A549 (cell line): ENCODE measurements at regions not wholly inside any gene's neighbourhood (a gene's known extent, or its start where the extent isn't known, plus 50 kb on each side); places are given as distances from the start of the nearest gene placed in this dataset.
A peak's percentile ranks its signal among the peaks of the same experiment; 100 is the strongest.

Experiments used
- ATAC-seq, 2 experiments: fragments of 200-7000 bp in 1 of 2; fragments of >200 bp in 1 of 2; cut with Nextera tagmentation in 1 of 2; cut with Tn5 transposase in 1 of 2; 3 replicates each; pipeline versions ENCODE4 v1.8.0 to v1.9.1; 2018 to 2020; ENCODE audit warnings: mild to moderate bottlenecking in 1 of 2, moderate library complexity in 1 of 2
- CTCF ChIA-PET: fragments of 300-600 bp; sonication (Branson Sonifier 250); formaldehyde crosslinking; extraction: SDS; loops from one replicate; lab custom pipeline; 2021; ENCODE audit warnings: antibody characterized with exemption, inconsistent platforms; lab: Yijun Ruan, JAX
- POLR2A ChIA-PET: fragments of 350-600 bp; formaldehyde crosslinking; extraction: SDS; loops from one replicate; lab custom pipeline; 2021; ENCODE audit warnings: antibody characterized with exemption, inconsistent platforms; lab: Yijun Ruan, JAX
- DNase-seq, 2 experiments: peaks; one replicate each; pipeline versions ENCODE4 v3.0.0 to v3.0.0-alpha.2; 2011 to 2016; ENCODE audit warnings: low read depth in 1 of 2, low spot score in 1 of 2
- FAIRE-seq: peaks from 2 replicates; lab custom pipeline; 2011; peaks lifted over from hg19 to GRCh38; lab: Jason Lieb, UNC
- H3K27ac ChIP-seq, 2 experiments: fragments of >200 bp; sonication (Bioruptor Twin); formaldehyde crosslinking; 3 replicates each; pipeline ENCODE4 v1.5.1; 2016 to 2017
- H3K4me1 ChIP-seq: fragments of >200 bp; sonication (Bioruptor Twin); formaldehyde crosslinking; 3 replicates; pipeline ENCODE4 v1.6.1; 2016
- H3K4me2 ChIP-seq: fragments of >200 bp; sonication (Bioruptor Twin); formaldehyde crosslinking; 3 replicates; pipeline ENCODE4 v1.6.1; 2016
- H3K4me3 ChIP-seq: fragments of >200 bp; sonication (Bioruptor Twin); formaldehyde crosslinking; 3 replicates; pipeline ENCODE4 v1.5.1; 2016
- H3K9me3 ChIP-seq: fragments of >200 bp; sonication (Bioruptor Twin); formaldehyde crosslinking; 3 replicates; pipeline ENCODE4 v1.6.1; 2016
- BCL3 ChIP-seq: fragments of >200 bp; sonication (Bioruptor Twin); formaldehyde crosslinking; IDR thresholded peaks from 3 replicates; pipeline ENCODE4 v1.6.1; 2016
- BHLHE40 ChIP-seq: IDR thresholded peaks from 2 replicates; pipeline ENCODE4 v1.6.1; 2012; ENCODE audit warnings: low read depth, low read length, inconsistent platforms
- CHD4 ChIP-seq: fragments of 200-600 bp; sonication (generic); IDR thresholded peaks from 2 replicates; pipeline ENCODE4 v1.6.1; 2016; ENCODE audit warnings: antibody characterized with exemption, mild to moderate bottlenecking, borderline replicate concordance
- CTCF ChIP-seq: fragments of >200 bp; sonication (Bioruptor Twin); formaldehyde crosslinking; IDR thresholded peaks from 3 replicates; pipeline ENCODE4 v1.5.1; 2016
- E2F6 ChIP-seq: IDR thresholded peaks from 2 replicates; pipeline ENCODE4 v1.6.1; 2012; ENCODE audit warnings: low read depth, borderline replicate concordance
- EHF ChIP-seq: fragments of 250-450 bp; sonication (Bioruptor Pico); IDR thresholded peaks from 2 replicates; pipeline ENCODE4 v1.5.0; 2020; ENCODE audit warnings: mild to moderate bottlenecking
- FOSB ChIP-seq: fragments of 250-450 bp; sonication (Bioruptor Pico); IDR thresholded peaks from 2 replicates; pipeline ENCODE4 v1.5.0; 2020; ENCODE audit warnings: mild to moderate bottlenecking, moderate library complexity
- HEYL ChIP-seq: fragments of 250-450 bp; sonication (Bioruptor Pico); IDR thresholded peaks from 2 replicates; pipeline ENCODE4 v1.8.0; 2021; ENCODE audit warnings: mild to moderate bottlenecking, moderate library complexity
- HMGXB4 ChIP-seq: fragments of 250-450 bp; sonication (Bioruptor Pico); IDR thresholded peaks from 2 replicates; pipeline ENCODE4 v1.5.0; 2021; ENCODE audit warnings: mild to moderate bottlenecking, moderate library complexity, borderline replicate concordance
- HOXB13 ChIP-seq: fragments of 250-450 bp; sonication (Bioruptor Pico); IDR thresholded peaks from 2 replicates; pipeline ENCODE4 v1.5.0; 2020; ENCODE audit warnings: low read depth, mild to moderate bottlenecking, moderate library complexity
- NFE2L2 ChIP-seq: fragments of 150-350 bp; conservative IDR thresholded peaks from 2 replicates; pipeline ENCODE4 v1.6.1; 2014; ENCODE audit warnings: low read length
- PHF8 ChIP-seq: fragments of 200-600 bp; sonication (generic); IDR thresholded peaks from 2 replicates; pipeline ENCODE4 v1.6.1; 2016; ENCODE audit warnings: low read depth, mild to moderate bottlenecking, antibody characterized with exemption, moderate library complexity, borderline replicate concordance
- RAD21 ChIP-seq, 2 experiments: fragments of >200 bp in 1 of 2; sonication (Bioruptor Twin) in 1 of 2; formaldehyde crosslinking in 1 of 2; IDR thresholded peaks in 1 of 2; conservative IDR thresholded peaks in 1 of 2; 2 replicates in 1 of 2; 3 replicates in 1 of 2; pipeline ENCODE4 v1.6.1; 2012 to 2018; ENCODE audit warnings: inconsistent platforms in 1 of 2
- RCOR1 ChIP-seq: fragments of 150-350 bp; IDR thresholded peaks from 2 replicates; pipeline ENCODE4 v1.6.1; 2014; ENCODE audit warnings: antibody characterized with exemption, low read length, low read depth
- RFX5 ChIP-seq: fragments of 450-650 bp; IDR thresholded peaks from 2 replicates; pipeline ENCODE4 v1.7.1; 2014; ENCODE audit warnings: antibody characterized with exemption, mild to moderate bottlenecking, moderate library complexity
- SMC3 ChIP-seq: fragments of >200 bp; sonication (Bioruptor Twin); formaldehyde crosslinking; IDR thresholded peaks from 3 replicates; pipeline ENCODE4 v1.6.1; 2018; ENCODE audit warnings: inconsistent platforms
- SREBF2 ChIP-seq: fragments of 450-650 bp; IDR thresholded peaks from 2 replicates; pipeline ENCODE4 v1.6.1; 2014; ENCODE audit warnings: mild to moderate bottlenecking, moderate library complexity
- WGBS: methylation state at CpG from one replicate; pipeline ENCODE4 v1.1.6; 2017; ENCODE audit errors: missing lambda C conversion rate; 5-methylcytosine and 5-hydroxymethylcytosine counted together

GRCh38 chrX:119181491-119181890 lies 53.9 kb upstream of the KIAA1210 start:
- TF ChIP-seq HOXB13 (no peak), RAD21 (conservative IDR thresholded peaks at IDR 0.05 in 1 of 2, IDR thresholded peaks at IDR 0.05 in 1 of 2) (peak; percentile 60 to 62), CTCF (peak; percentile 35), SMC3 (peak; percentile 45)
- DNase-seq (peak; percentile 34 to 48), FAIRE-seq (peak; percentile 70), ATAC-seq (peak; percentile 73 to 90; a peak in 5 of 6 replicates)
- WGBS: 27% methylated on average over 1 of the region's 2 CpGs
- Histone ChIP-seq H3K4me3 (no peak overlapping the region), H3K27ac (no peak overlapping the region), H3K4me2 (no peak overlapping the region), H3K4me1 (no peaks in the 10 kb centered on the region), H3K9me3 (no peaks in the 10 kb centered on the region)
- CTCF ChIA-PET: interaction anchor here (0.8 to 1.3 kb wide), 2 partner anchors 11 to 65 kb away, joined by 3 to 4 read pairs; no protein-coding TSS in a partner anchor
- POLR2A ChIA-PET: no interaction called here

GRCh38 chrX:119186194-119186593 lies 49.9 kb upstream of the PGRMC1 start:
- WGBS: 86% methylated on average over 6 of the region's 6 CpGs
- TF ChIP-seq BHLHE40: no peak
- TF ChIP-seq SREBF2: no peak
- no peak for TF ChIP-seq RCOR1
- TF ChIP-seq BCL3: no peak
- TF ChIP-seq PHF8: no peak
- TF ChIP-seq HEYL: no peak
- TF ChIP-seq HMGXB4 (CRISPR knock-in tag): no peak
- TF ChIP-seq FOSB (CRISPR knock-in tag): no peak
- TF ChIP-seq NFE2L2: no peak
- no peak for TF ChIP-seq E2F6
- TF ChIP-seq EHF (CRISPR knock-in tag): no peak
- TF ChIP-seq RFX5: no peak
- TF ChIP-seq CHD4: no peak
- TF ChIP-seq, all 56 proteins: peak for 0
- Histone ChIP-seq H3K4me3 (no peak overlapping the region), H3K4me2 (no peak overlapping the region), H3K4me1 (no peaks in the 10 kb centered on the region), H3K27ac (no peak overlapping the region), H3K9me3 (no peaks in the 10 kb centered on the region)
- ATAC-seq (no peak), DNase-seq (no peak), FAIRE-seq (no peak)
- ChIA-PET POLR2A (no interaction called here), CTCF (no interaction called here)
